Mononuclear cell (primary cell): ENCODE measurements at regions not wholly inside any gene's neighbourhood (a gene's known extent, or its start where the extent isn't known, plus 50 kb on each side); places are given as distances from the start of the nearest gene placed in this dataset.

Experiments used
- H3K27me3 ChIP-seq: 2 replicates; pipeline ENCODE4 v1.6.0; 2011; ENCODE audit warnings: low read length, control low read depth; ENCODE audit not compliant: insufficient read depth
- H3K4me1 ChIP-seq: 2 replicates; pipeline ENCODE4 v1.5.1; 2011; ENCODE audit warnings: mild to moderate bottlenecking, low read length, control low read depth; ENCODE audit not compliant: insufficient read depth
- H3K4me3 ChIP-seq: 2 replicates; pipeline ENCODE4 v1.5.1; 2011; ENCODE audit warnings: mild to moderate bottlenecking, low read length, moderate library complexity
- H3K9me3 ChIP-seq: 2 replicates; pipeline ENCODE4 v1.5.1; 2011; ENCODE audit warnings: low read depth, mild to moderate bottlenecking, control low read depth, low read length

DNA sequence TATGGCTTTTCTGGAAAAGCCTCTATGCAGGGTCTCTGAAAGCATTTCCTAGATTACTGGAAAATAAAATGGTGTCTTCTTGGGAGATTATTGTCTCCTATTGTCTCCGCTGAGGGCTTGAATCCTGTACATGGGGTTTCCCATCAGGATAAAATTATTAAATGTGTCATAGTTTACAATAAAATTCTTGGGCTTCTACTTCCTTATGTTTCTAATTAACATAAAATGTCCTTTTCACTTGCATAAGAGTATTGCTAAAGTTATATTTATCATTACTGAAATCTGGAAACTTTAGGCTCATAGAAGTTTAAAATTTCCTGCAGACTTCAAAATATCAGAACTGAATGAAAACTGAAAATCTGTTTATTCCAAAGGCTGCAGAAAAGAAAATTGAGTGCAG, 595.5 kb upstream of the AGTR1 start:
- H3K4me3 ChIP-seq, result no peak overlapping the region
- no peaks in the 10 kb centered on the region for H3K27me3 ChIP-seq
- H3K9me3 ChIP-seq, result no peaks in the 10 kb centered on the region
- H3K4me1 ChIP-seq, result no peaks in the 10 kb centered on the region

- H3K27me3 ChIP-seq, result no peaks in the 10 kb centered on the region
- H3K4me1 ChIP-seq, result no peaks in the 10 kb centered on the region
- no peaks in the 10 kb centered on the region for H3K9me3 ChIP-seq
- H3K4me3 ChIP-seq, result no peak overlapping the region
Observed at GRCh38 chr3:148106062-148106461, 591.6 kb upstream of the AGTR1 start.

DNA sequence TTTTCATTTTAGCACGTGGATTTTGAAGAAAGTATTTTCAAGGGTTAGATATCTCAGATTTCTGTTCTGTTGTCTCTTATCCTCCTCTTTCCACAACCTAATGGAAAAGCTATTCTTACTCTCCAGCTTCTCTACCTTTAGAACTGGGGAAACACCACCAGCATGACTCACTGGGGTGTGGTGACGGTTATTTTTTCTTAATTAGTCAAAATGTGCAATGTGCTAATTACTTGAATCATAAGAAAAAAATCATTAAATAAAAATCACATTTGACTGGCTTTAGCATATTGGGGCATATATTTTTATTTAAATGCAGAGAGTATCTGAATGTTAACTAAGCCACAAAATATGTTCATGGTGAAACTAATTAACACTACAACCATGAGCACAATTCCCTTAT, 570.7 kb upstream of the AGTR1 start:
- Histone ChIP-seq H3K27me3 (no peaks in the 10 kb centered on the region), H3K9me3 (peaks cover 12% of the 10 kb centered on the region), H3K4me1 (no peaks in the 10 kb centered on the region), H3K4me3 (no peak overlapping the region)

DNA sequence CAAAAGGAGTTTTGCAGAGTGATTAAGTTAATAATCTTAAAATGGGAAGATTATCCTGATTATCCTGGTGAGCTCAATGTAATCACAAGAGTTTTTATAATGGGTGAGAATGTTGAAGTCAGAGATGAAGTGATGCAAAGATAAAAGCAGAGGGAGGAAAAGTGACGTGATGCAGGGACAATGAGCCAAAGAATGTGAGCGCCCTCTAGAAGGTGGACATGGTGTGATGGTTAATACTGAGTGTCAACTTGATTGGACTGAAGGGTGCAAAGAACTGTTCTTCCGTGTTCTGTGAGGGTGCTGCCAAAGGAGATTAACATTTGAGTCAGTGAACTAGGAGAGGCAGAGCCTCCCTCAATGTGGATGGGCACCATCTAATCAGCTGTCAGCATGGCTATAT, 569.6 kb upstream of the AGTR1 start:
- H3K4me1 ChIP-seq, result no peaks in the 10 kb centered on the region
- peaks cover 12% of the 10 kb centered on the region for H3K9me3 ChIP-seq
- H3K27me3 ChIP-seq, result no peaks in the 10 kb centered on the region
- no peak overlapping the region for H3K4me3 ChIP-seq

GRCh38 chr3:148131990-148132638, 565.6 kb upstream of the AGTR1 start:
- Histone ChIP-seq H3K4me1 (no peaks in the 10 kb centered on the region), H3K9me3 (peaks cover 4% of the 10 kb centered on the region), H3K27me3 (no peaks in the 10 kb centered on the region), H3K4me3 (no peak overlapping the region)

DNA sequence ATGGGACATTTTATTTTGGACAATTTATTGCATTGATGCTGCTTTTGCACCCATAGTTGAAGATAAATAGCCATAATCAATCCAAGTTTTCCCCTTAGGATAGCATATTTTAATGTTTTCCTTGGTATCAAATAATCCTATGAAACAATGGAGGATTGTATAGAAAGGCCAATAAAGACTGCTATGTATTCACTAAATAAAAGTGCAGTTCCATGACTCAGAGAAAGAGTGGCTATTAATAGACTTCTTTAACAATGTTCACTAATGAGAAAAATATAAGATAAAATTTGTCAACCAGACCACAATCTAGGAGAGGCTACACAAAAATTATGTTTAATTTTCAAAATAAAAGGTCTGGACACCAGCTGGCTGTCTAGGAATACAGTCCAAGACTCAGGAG, 560.9 kb upstream of the AGTR1 start:
- Histone ChIP-seq H3K4me3 (no peak overlapping the region), H3K27me3 (no peaks in the 10 kb centered on the region), H3K9me3 (no peaks in the 10 kb centered on the region), H3K4me1 (no peaks in the 10 kb centered on the region)

GRCh38 chr3:148146241-148146640, 551.5 kb upstream of the AGTR1 start:
- no peaks in the 10 kb centered on the region for H3K9me3 ChIP-seq

GRCh38 chr3:148146947-148147826, 550.5 kb upstream of the AGTR1 start:
- H3K4me3 ChIP-seq, result no peak overlapping the region
- H3K27me3 ChIP-seq, result no peaks in the 10 kb centered on the region
- no peaks in the 10 kb centered on the region for H3K9me3 ChIP-seq
- no peaks in the 10 kb centered on the region for H3K4me1 ChIP-seq

More at GRCh38 chr3:148146241-148146640, 551.5 kb upstream of the AGTR1 start:
- Histone ChIP-seq H3K4me3 (no peak overlapping the region), H3K4me1 (no peaks in the 10 kb centered on the region), H3K27me3 (no peaks in the 10 kb centered on the region)

- Histone ChIP-seq H3K4me1 (no peaks in the 10 kb centered on the region), H3K4me3 (no peak overlapping the region), H3K27me3 (no peaks in the 10 kb centered on the region), H3K9me3 (no peaks in the 10 kb centered on the region)
Observed at GRCh38 chr3:148147903-148148302, 549.8 kb upstream of the AGTR1 start.

- Histone ChIP-seq H3K27me3 (no peaks in the 10 kb centered on the region), H3K9me3 (no peaks in the 10 kb centered on the region), H3K4me3 (no peak overlapping the region), H3K4me1 (no peaks in the 10 kb centered on the region)
Observed at GRCh38 chr3:148149556-148149955, 548.1 kb upstream of the AGTR1 start.

DNA sequence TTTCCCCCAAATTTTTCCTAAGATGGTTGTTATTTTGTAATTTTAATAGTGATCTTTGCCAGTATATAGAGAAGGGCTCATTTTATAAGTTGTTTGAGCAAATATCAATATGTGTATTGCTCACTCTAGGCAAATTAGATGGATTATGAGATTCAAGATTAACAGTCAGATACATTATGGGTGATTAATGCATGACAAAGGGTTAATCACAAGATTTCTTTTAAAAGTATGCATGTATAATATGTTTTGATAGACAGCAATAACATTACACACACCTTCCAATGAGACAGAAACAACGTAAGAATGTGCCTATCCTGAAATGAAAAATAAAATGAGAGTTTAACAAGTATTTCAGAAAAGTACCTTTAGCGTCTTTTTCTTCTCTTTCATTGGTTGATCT, 547.6 kb upstream of the AGTR1 start:
- no peaks in the 10 kb centered on the region for H3K4me1 ChIP-seq
- no peaks in the 10 kb centered on the region for H3K9me3 ChIP-seq
- no peak overlapping the region for H3K4me3 ChIP-seq
- H3K27me3 ChIP-seq, result no peaks in the 10 kb centered on the region

GRCh38 chr3:148158210-148158609, 539.5 kb upstream of the AGTR1 start:
- Histone ChIP-seq H3K4me3 (no peak overlapping the region), H3K27me3 (no peaks in the 10 kb centered on the region), H3K9me3 (no peaks in the 10 kb centered on the region), H3K4me1 (no peaks in the 10 kb centered on the region)

DNA sequence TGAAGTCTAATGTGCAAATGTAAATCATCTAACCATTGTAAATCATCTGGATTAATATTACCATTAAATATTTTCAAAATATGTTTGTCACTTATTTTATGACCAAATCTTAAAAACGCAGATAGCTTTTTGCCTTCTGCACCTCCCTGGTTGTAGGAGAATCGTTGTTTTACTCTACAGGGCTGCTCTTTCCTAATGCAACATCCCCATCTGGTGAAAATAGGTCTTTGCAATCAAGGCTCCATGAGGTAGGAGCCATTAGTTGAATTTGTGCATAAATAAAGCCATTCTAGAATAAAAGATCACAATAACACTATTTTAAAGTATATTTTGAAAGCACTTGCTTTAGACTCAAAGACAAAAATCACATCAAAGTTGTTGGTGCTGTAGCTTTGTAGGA, 535.6 kb upstream of the AGTR1 start:
- H3K4me1 ChIP-seq, result no peaks in the 10 kb centered on the region
- H3K9me3 ChIP-seq, result no peaks in the 10 kb centered on the region
- H3K4me3 ChIP-seq, result no peak overlapping the region
- no peaks in the 10 kb centered on the region for H3K27me3 ChIP-seq

- no peaks in the 10 kb centered on the region for H3K4me1 ChIP-seq
- H3K4me3 ChIP-seq, result no peak overlapping the region
- H3K9me3 ChIP-seq, result no peaks in the 10 kb centered on the region
- no peaks in the 10 kb centered on the region for H3K27me3 ChIP-seq
Observed at GRCh38 chr3:148168347-148168746, 529.4 kb upstream of the AGTR1 start.

DNA sequence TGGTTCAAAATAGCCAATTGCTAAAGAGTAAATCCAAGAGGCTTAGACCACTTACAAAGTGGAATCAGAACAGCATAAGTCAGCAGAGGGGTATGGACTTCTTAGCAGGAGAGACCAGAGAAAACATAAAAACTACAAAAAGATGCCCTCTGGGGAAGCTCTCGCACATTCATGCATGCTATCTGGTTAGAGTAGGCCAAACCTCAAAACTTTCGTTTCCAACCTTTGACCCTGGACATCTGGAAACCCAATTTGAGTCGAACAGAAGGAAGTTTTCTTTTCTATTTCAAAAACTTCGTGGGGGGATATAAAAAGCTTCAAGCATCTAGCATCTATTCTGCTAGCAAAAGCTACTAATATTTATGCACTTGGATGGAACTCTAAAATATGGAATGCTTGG, 523.9 kb upstream of the AGTR1 start:
- H3K4me3 ChIP-seq, result no peak overlapping the region
- H3K9me3 ChIP-seq, result no peaks in the 10 kb centered on the region
- no peaks in the 10 kb centered on the region for H3K27me3 ChIP-seq
- H3K4me1 ChIP-seq, result no peaks in the 10 kb centered on the region

- Histone ChIP-seq H3K4me3 (no peak overlapping the region), H3K9me3 (no peaks in the 10 kb centered on the region), H3K4me1 (no peaks in the 10 kb centered on the region), H3K27me3 (no peaks in the 10 kb centered on the region)
Observed at GRCh38 chr3:148175214-148175613, 522.5 kb upstream of the AGTR1 start.
